ENCODE measurements at regions not wholly inside any gene's neighbourhood (a gene's known extent, or its start where the extent isn't known, plus 50 kb on each side); places are given as distances from the start of the nearest gene placed in this dataset.

DNA sequence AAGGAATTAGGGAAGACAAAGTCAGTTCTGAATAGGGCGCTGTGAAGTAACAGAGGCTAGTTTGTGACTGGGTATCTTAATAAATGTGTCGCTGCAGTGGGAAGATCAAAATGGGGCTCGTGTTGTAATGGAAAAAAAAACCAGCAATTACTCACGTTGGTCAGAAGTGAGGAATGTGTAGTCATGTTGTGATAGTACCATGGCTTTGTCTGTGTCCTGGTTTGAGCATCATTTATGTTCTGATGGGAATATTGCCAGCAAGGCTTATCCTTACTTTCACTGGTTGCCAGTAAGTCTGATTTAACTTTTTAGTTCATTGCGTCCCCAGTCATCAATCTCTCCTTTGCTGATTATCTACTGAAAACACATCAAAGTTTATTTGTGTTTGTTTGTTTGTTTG lies 467.6 kb downstream of the NYAP2 start:
- Histone ChIP-seq H3K27me3 (ENCODE audit: control insufficient read depth, insufficient read depth, low read length) (no peaks in the 10 kb centered on the region), H3K4me3 (ENCODE audit: low read depth, low read length) (no peak overlapping the region), H3K4me2 (ENCODE audit: low read length) (no peak overlapping the region), H3K27ac (no peak overlapping the region), H3K9me3 (ENCODE audit: control insufficient read depth, low read length) (no peaks in the 10 kb centered on the region), H2AFZ (no peak overlapping the region), H3K79me2 (no peaks in the 10 kb centered on the region), H3K36me3 (ENCODE audit: control insufficient read depth, insufficient read depth, low read length) (no peaks in the 10 kb centered on the region), H3K9ac (no peak overlapping the region), H3K4me1 (no peaks in the 10 kb centered on the region)
- TF ChIP-seq, protein P1, sequence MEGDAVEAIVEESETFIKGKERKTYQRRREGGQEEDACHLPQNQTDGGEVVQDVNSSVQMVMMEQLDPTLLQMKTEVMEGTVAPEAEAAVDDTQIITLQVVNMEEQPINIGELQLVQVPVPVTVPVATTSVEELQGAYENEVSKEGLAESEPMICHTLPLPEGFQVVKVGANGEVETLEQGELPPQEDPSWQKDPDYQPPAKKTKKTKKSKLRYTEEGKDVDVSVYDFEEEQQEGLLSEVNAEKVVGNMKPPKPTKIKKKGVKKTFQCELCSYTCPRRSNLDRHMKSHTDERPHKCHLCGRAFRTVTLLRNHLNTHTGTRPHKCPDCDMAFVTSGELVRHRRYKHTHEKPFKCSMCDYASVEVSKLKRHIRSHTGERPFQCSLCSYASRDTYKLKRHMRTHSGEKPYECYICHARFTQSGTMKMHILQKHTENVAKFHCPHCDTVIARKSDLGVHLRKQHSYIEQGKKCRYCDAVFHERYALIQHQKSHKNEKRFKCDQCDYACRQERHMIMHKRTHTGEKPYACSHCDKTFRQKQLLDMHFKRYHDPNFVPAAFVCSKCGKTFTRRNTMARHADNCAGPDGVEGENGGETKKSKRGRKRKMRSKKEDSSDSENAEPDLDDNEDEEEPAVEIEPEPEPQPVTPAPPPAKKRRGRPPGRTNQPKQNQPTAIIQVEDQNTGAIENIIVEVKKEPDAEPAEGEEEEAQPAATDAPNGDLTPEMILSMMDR (IDR thresholded peaks at IDR 0.05) = no peak

- Histone ChIP-seq H3K4me2 (ENCODE audit: low read length) (no peak overlapping the region), H3K9ac (no peak overlapping the region), H3K79me2 (no peaks in the 10 kb centered on the region), H2AFZ (no peak overlapping the region), H3K27ac (no peak overlapping the region), H3K27me3 (ENCODE audit: control insufficient read depth, insufficient read depth, low read length) (no peaks in the 10 kb centered on the region), H3K4me3 (ENCODE audit: low read depth, low read length) (no peak overlapping the region), H3K9me3 (ENCODE audit: control insufficient read depth, low read length) (no peaks in the 10 kb centered on the region), H3K36me3 (ENCODE audit: control insufficient read depth, insufficient read depth, low read length) (no peaks in the 10 kb centered on the region), H3K4me1 (no peaks in the 10 kb centered on the region)
- TF ChIP-seq, protein P1 (IDR thresholded peaks at IDR 0.05) = no peak
These were observed 466.0 kb downstream of the NYAP2 start for GRCh38 chr2:225865468-225865867.

DNA sequence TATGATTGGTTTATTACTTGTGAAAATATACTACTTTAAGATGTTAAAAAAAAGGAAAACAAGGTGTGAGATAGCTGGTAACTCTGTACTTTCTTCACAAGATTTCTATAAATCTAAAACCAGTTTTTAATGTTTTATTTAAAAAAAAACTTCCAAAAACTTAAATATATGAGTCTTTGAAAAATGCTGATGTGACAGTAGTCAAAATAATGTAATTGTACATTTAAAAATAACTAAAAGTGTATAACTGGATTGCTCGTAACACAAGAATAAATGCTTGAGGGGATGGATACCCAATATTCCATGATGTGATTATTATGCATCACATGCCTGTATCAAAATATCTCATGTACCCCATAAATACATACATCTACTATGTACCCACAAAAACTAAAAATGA lies 464.9 kb downstream of the NYAP2 start:
- H3K9ac ChIP-seq = no peak overlapping the region
- H3K9me3 ChIP-seq (ENCODE audit: control insufficient read depth, low read length) = no peaks in the 10 kb centered on the region
- TF ChIP-seq, protein P1 (IDR thresholded peaks at IDR 0.05) = no peak
- no peak overlapping the region for H3K4me2 ChIP-seq (ENCODE audit: low read length)
- no peaks in the 10 kb centered on the region for H3K4me1 ChIP-seq
- no peak overlapping the region for H3K27ac ChIP-seq
- H3K4me3 ChIP-seq (ENCODE audit: low read depth, low read length) = no peak overlapping the region
- H3K79me2 ChIP-seq = no peaks in the 10 kb centered on the region
- no peak overlapping the region for H2AFZ ChIP-seq
- H3K27me3 ChIP-seq (ENCODE audit: control insufficient read depth, insufficient read depth, low read length) = no peaks in the 10 kb centered on the region
- H3K36me3 ChIP-seq (ENCODE audit: control insufficient read depth, insufficient read depth, low read length) = no peaks in the 10 kb centered on the region

DNA sequence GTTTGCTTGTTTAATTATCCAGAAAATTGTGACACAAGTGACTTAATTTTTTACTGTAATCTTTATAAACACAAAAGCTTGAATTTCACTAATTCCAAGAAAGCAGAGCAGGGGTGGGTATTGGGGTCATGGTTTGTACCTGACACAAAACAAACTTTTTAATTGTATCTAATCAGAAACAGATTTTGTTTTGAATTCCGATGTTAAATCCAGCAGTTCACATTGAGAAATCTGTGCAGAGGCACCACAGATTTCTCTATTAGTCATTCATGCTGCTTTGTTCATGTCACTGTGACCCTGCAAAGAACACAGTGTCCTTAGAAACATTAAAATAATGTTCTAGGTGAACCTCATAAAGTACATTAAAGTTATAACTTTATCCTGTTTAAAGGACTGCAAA lies 443.4 kb downstream of the NYAP2 start:
- TF ChIP-seq, protein P1 (IDR thresholded peaks at IDR 0.05) = no peak
- Histone ChIP-seq H3K4me3 (ENCODE audit: low read depth, low read length) (no peak overlapping the region), H3K9ac (no peak overlapping the region), H3K79me2 (no peaks in the 10 kb centered on the region), H3K27ac (no peak overlapping the region), H3K36me3 (ENCODE audit: control insufficient read depth, insufficient read depth, low read length) (no peaks in the 10 kb centered on the region), H3K9me3 (ENCODE audit: control insufficient read depth, low read length) (no peaks in the 10 kb centered on the region), H3K4me1 (no peaks in the 10 kb centered on the region), H2AFZ (no peak overlapping the region), H3K27me3 (ENCODE audit: control insufficient read depth, insufficient read depth, low read length) (no peaks in the 10 kb centered on the region), H3K4me2 (ENCODE audit: low read length) (no peak overlapping the region)

GRCh38 chr2:225841314-225841713 lies 441.8 kb downstream of the NYAP2 start:
- H3K36me3 ChIP-seq (ENCODE audit: control insufficient read depth, insufficient read depth, low read length) = no peaks in the 10 kb centered on the region
- no peak overlapping the region for H3K4me3 ChIP-seq (ENCODE audit: low read depth, low read length)
- H3K9me3 ChIP-seq (ENCODE audit: control insufficient read depth, low read length) = no peaks in the 10 kb centered on the region
- no peak overlapping the region for H3K4me2 ChIP-seq (ENCODE audit: low read length)
- TF ChIP-seq, protein P1 (IDR thresholded peaks at IDR 0.05) = no peak
- H3K27me3 ChIP-seq (ENCODE audit: control insufficient read depth, insufficient read depth, low read length) = no peaks in the 10 kb centered on the region
- H2AFZ ChIP-seq = no peak overlapping the region
- no peaks in the 10 kb centered on the region for H3K79me2 ChIP-seq
- H3K9ac ChIP-seq = no peak overlapping the region
- no peak overlapping the region for H3K27ac ChIP-seq
- no peaks in the 10 kb centered on the region for H3K4me1 ChIP-seq
